ENCODE measurements at regions not wholly inside any gene's neighbourhood (a gene's known extent, or its start where the extent isn't known, plus 50 kb on each side); places are given as distances from the start of the nearest gene placed in this dataset.
"Not testable (repeated sequence)": the region's sequence is repeated elsewhere in the genome, so short reads cannot be mapped to it uniquely, and the experiment has no call there.

DNA sequence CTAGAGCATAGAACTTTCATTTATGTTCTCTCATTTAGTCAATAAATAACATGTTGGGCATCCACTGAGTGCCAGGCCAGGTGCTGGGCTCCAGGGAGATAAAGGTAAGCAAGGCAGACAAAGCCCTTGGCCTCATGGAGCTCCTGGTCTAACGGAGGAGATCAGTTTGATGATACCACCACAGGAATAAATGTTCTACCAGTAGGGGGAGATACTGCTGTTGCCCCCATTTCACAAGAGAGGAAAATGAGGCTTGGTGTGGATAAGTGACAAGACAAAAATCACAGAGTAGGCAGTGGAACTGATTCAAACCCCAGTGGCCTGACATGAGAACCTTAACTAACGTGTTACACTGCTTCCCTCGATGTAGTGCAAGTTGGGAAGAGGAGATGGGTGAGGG is 80.4 kb upstream of the ERCC4 start:
- intact Hi-C loops (cut with DNase I): no loop called here
- Histone ChIP-seq H3K4me1 (no peaks in the 10 kb centered on the region), H3K27me3 (no peaks in the 10 kb centered on the region), H3K4me3 (no peak overlapping the region), H3K36me3 (no peaks in the 10 kb centered on the region), H3K27ac (no peak overlapping the region), H3K9me3 (no peaks in the 10 kb centered on the region)
- TF ChIP-seq POLR2A (IDR thresholded peaks at IDR 0.05): no peak
- TF ChIP-seq, protein P1, sequence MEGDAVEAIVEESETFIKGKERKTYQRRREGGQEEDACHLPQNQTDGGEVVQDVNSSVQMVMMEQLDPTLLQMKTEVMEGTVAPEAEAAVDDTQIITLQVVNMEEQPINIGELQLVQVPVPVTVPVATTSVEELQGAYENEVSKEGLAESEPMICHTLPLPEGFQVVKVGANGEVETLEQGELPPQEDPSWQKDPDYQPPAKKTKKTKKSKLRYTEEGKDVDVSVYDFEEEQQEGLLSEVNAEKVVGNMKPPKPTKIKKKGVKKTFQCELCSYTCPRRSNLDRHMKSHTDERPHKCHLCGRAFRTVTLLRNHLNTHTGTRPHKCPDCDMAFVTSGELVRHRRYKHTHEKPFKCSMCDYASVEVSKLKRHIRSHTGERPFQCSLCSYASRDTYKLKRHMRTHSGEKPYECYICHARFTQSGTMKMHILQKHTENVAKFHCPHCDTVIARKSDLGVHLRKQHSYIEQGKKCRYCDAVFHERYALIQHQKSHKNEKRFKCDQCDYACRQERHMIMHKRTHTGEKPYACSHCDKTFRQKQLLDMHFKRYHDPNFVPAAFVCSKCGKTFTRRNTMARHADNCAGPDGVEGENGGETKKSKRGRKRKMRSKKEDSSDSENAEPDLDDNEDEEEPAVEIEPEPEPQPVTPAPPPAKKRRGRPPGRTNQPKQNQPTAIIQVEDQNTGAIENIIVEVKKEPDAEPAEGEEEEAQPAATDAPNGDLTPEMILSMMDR (IDR thresholded peaks at IDR 0.05): no peak
- no peak for DNase-seq
- WGBS, 2 donors: 82 to 91% methylated on average over 2 to 3 of the region's 3 CpGs

GRCh38 chr16:13845232-13845631 is 74.7 kb upstream of the ERCC4 start:
- TF ChIP-seq, protein P1 (IDR thresholded peaks at IDR 0.05): no peak
- no peak for TF ChIP-seq POLR2A (IDR thresholded peaks at IDR 0.05)
- Histone ChIP-seq H3K27ac (no peak overlapping the region), H3K4me1 (no peaks in the 10 kb centered on the region), H3K9me3 (no peaks in the 10 kb centered on the region), H3K27me3 (no peaks in the 10 kb centered on the region), H3K36me3 (no peaks in the 10 kb centered on the region), H3K4me3 (no peak overlapping the region)
- no peak for DNase-seq
- intact Hi-C loops (cut with DNase I): no loop called here
- WGBS, 2 donors: 66 to 80% methylated on average over 2 of the region's 2 CpGs

- WGBS, 2 donors: 49 to 78% methylated on average over 2 of the region's 2 CpGs
- H3K27ac ChIP-seq: no peak overlapping the region
- H3K4me3 ChIP-seq: no peak overlapping the region
- H3K27me3 ChIP-seq: no peaks in the 10 kb centered on the region
- intact Hi-C loops (cut with DNase I): no loop called here
- TF ChIP-seq, protein P1 (IDR thresholded peaks at IDR 0.05): no peak
- no peak for TF ChIP-seq POLR2A (IDR thresholded peaks at IDR 0.05)
- no peaks in the 10 kb centered on the region for H3K4me1 ChIP-seq
- H3K9me3 ChIP-seq: no peaks in the 10 kb centered on the region
- no peak for DNase-seq
- no peaks in the 10 kb centered on the region for H3K36me3 ChIP-seq
These were observed 71.2 kb upstream of the ERCC4 start for GRCh38 chr16:13848795-13849194.

DNA sequence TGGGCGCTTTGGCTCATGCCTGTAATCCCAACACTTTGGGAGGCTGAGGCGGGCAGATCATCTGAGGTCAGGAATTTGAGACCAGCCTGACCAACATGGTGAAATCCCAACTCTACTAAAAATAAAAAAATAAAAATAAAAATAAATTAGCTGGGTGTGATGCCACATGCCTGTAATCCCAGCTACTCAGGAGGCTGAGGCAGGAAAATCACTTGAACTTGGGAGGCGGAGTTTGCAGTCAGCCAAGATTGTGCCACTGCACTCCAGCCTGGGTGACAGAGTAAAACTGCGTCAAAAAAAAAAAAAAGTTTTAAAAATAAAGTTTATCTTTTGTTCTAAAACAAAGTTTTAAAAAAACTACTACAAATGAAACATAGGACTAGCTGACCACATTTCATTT is 69.8 kb upstream of the ERCC4 start:
- H3K36me3 ChIP-seq; H3K4me1 ChIP-seq; DNase-seq; H3K9me3 ChIP-seq; intact Hi-C loops (cut with DNase I); H3K27me3 ChIP-seq; H3K4me3 ChIP-seq; H3K27ac ChIP-seq: not testable (repeated sequence)
- WGBS, 2 donors: 84 to 96% methylated on average over 3 to 4 of the region's 4 CpGs

DNA sequence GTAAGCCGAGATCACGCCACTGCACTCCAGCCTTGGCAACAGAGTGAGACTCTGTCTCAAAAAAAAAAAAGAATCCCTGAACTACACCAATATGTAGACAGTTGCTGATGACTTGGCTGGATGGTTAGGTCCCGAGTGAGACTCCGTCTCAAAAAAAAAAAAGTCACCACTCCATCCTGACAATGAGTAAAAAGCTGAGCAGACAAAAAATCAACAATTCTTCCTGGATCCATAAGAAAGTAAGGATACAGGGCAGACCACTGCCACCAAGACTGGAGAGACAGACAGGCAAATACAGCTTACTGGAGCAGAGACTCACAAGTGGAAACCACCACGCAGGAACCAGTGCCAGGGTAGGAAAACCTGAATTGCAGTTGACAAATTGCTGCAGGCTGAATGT is 67.1 kb upstream of the ERCC4 start:
- H3K27me3 ChIP-seq: peaks cover 0 to 4% (median 0%) of the 10 kb centered on the region in 4 donors
- H3K36me3 ChIP-seq: no peaks in the 10 kb centered on the region
- 86 to 91% methylated on average over 5 of the region's 5 CpGs for WGBS, 2 donors
- H3K27ac ChIP-seq: no peak overlapping the region
- intact Hi-C loops (cut with DNase I): no loop called here
- H3K9me3 ChIP-seq: no peaks in the 10 kb centered on the region
- H3K4me1 ChIP-seq: no peaks in the 10 kb centered on the region
- no peak for DNase-seq
- H3K4me3 ChIP-seq: no peak overlapping the region
- TF ChIP-seq, protein P1 (IDR thresholded peaks at IDR 0.05): no peak
- no peak for TF ChIP-seq POLR2A (IDR thresholded peaks at IDR 0.05)

DNA sequence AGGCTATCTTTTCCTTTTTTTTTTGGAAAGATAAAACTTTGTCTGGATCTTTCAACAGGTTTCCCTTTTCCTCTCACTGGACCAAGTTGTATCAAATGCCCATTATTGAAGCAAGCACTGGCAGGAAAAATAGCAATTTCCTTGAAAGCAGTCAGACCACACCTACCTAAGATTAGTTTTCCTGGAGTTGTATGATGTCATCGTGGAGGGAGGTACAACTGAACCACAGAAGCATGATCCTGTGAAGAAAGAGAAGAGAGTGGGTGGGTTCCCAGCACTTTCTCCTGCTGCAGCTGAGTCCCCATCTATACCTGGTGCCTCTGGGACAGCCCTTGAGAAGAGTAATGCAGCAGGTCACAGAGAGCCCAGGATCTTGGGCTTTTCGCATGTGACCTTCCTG is 63.6 kb upstream of the ERCC4 start:
- 47 to 54% methylated on average over 2 of the region's 2 CpGs for WGBS, 2 donors
- TF ChIP-seq, protein P1 (IDR thresholded peaks at IDR 0.05): no peak
- no peak for TF ChIP-seq POLR2A (IDR thresholded peaks at IDR 0.05)
- Histone ChIP-seq H3K4me1 (no peaks in the 10 kb centered on the region), H3K9me3 (no peaks in the 10 kb centered on the region), H3K27me3 (peaks cover 0 to 20% (median 0%) of the 10 kb centered on the region in 4 donors), H3K4me3 (no peak overlapping the region), H3K36me3 (no peaks in the 10 kb centered on the region), H3K27ac (no peak overlapping the region)
- intact Hi-C loops (cut with DNase I): no loop called here
- DNase-seq: no peak
